SU-DHL-6 (cell line): ENCODE measurements at regions not wholly inside any gene's neighbourhood (a gene's known extent, or its start where the extent isn't known, plus 50 kb on each side); places are given as distances from the start of the nearest gene placed in this dataset.

Source experiments
- CTCF ChIP-seq: fragments of 200-600 bp; sonication (generic); IDR thresholded peaks from one replicate; pipeline ENCODE4 v1.5.1; 2017; ENCODE audit warnings: antibody characterized with exemption, mild to moderate bottlenecking, low read length, moderate library complexity; ENCODE audit not compliant: insufficient read depth, poor library complexity, severe bottlenecking
- EZH2phosphoT487 ChIP-seq: fragments of 200-600 bp; sonication (generic), shearing (Covaris generic); conservative IDR thresholded peaks from 2 replicates; pipeline ENCODE4 v1.6.1; 2018; ENCODE audit warnings: mild to moderate bottlenecking, antibody characterized with exemption, low read length, moderate library complexity, mixed read lengths

GRCh38 chr6:121730616-121731015 lies 295.2 kb downstream of the GJA1 start:
- TF ChIP-seq CTCF (no peak), EZH2phosphoT487 (no peak)
